WTC11 (cell line): ENCODE measurements at regions not wholly inside any gene's neighbourhood (a gene's known extent, or its start where the extent isn't known, plus 50 kb on each side); places are given as distances from the start of the nearest gene placed in this dataset.

Source experiments
- E2F1 ChIP-seq: sonication (generic); formaldehyde crosslinking; IDR thresholded peaks from 2 replicates; pipeline ENCODE4 v1.8.0; 2022; ENCODE audit warnings: mild to moderate bottlenecking, missing genetic modification reagents
- JUN ChIP-seq: sonication (generic); formaldehyde crosslinking; IDR thresholded peaks from 2 replicates; pipeline ENCODE4 v1.8.0; 2023; ENCODE audit warnings: mild to moderate bottlenecking, missing genetic modification reagents
- MLX ChIP-seq: sonication (generic); formaldehyde crosslinking; IDR thresholded peaks from 2 replicates; pipeline ENCODE4 v1.8.1; 2023; ENCODE audit warnings: mild to moderate bottlenecking, missing genetic modification reagents, moderate library complexity
- ZNF416 ChIP-seq: fragments of 250-450 bp; sonication (Bioruptor Pico); IDR thresholded peaks from 2 replicates; pipeline ENCODE4 v1.9.0; 2021; ENCODE audit warnings: mild to moderate bottlenecking, inconsistent platforms
- ZNF425 ChIP-seq: fragments of 250-450 bp; sonication (Bioruptor Pico); conservative IDR thresholded peaks from 2 replicates; pipeline ENCODE4 v1.9.0; 2021; ENCODE audit warnings: mild to moderate bottlenecking

- TF ChIP-seq MLX (CRISPR knock-in tag) (no peak), ZNF425 (CRISPR knock-in tag) (no peak), E2F1 (CRISPR knock-in tag) (no peak), JUN (CRISPR knock-in tag) (no peak), ZNF416 (CRISPR knock-in tag) (no peak)
Observed at GRCh38 chr6:169044381-169045230, 209.0 kb downstream of the THBS2 start.
